ENCODE measurements at regions not wholly inside any gene's neighbourhood (a gene's known extent, or its start where the extent isn't known, plus 50 kb on each side); places are given as distances from the start of the nearest gene placed in this dataset.

GRCh38 chr11:19595840-19596751 lies 116.5 kb upstream of the NAV2 start:
- TF ChIP-seq TAF1 (IDR thresholded peaks at IDR 0.05; ENCODE audit: borderline replicate concordance, insufficient read depth, low read length) (no peak), POLR2AphosphoS5 (IDR thresholded peaks at IDR 0.05; ENCODE audit: low read depth, low read length) (no peak), REST (IDR thresholded peaks at IDR 0.05; ENCODE audit: insufficient read depth in 1 of 2, low read depth in 2 of 2, low read length in 2 of 2) (no peak)

Data from PFSK-1 (cell line).